ENCODE measurements at regions not wholly inside any gene's neighbourhood (a gene's known extent, or its start where the extent isn't known, plus 50 kb on each side); places are given as distances from the start of the nearest gene placed in this dataset.

GRCh38 chr12:74980510-74980909, 229.1 kb downstream of the KCNC2 start:
- TF ChIP-seq POLR2A (IDR thresholded peaks at IDR 0.05; ENCODE audit: low read length) (no peak), GATA1 (IDR thresholded peaks at IDR 0.05; ENCODE audit: low read depth, low read length) (no peak)

Data from erythroblast (primary cell).